H9 (cell line): ENCODE measurements at regions not wholly inside any gene's neighbourhood (a gene's known extent, or its start where the extent isn't known, plus 50 kb on each side); places are given as distances from the start of the nearest gene placed in this dataset.

ENCODE experiments used
- DNase-seq: peaks from one replicate; pipeline ENCODE4 v3.0.0-alpha.2; 2017
- H2AFZ ChIP-seq: one replicate; pipeline ENCODE4 v1.6.1; 2013; ENCODE audit warnings: mild to moderate bottlenecking, low read length, control low read depth, moderate library complexity
- H2AK5ac ChIP-seq: 2 replicates; pipeline ENCODE4 v1.6.1; 2013; ENCODE audit warnings: low read length, control low read depth, mixed read lengths; ENCODE audit not compliant: insufficient read length
- H2BK120ac ChIP-seq: one replicate; pipeline ENCODE4 v1.6.1; 2013; ENCODE audit warnings: low read depth, mild to moderate bottlenecking, low read length, control low read depth, inconsistent platforms; ENCODE audit not compliant: poor library complexity, severe bottlenecking
- H2BK12ac ChIP-seq: 2 replicates; pipeline ENCODE4 v1.6.1; 2013; ENCODE audit warnings: low read length, control low read depth, mixed read lengths, low read depth; ENCODE audit not compliant: insufficient read length
- H2BK15ac ChIP-seq: 2 replicates; pipeline ENCODE4 v1.6.1; 2013; ENCODE audit warnings: low read depth, low read length, control low read depth
- H2BK20ac ChIP-seq: one replicate; pipeline ENCODE4 v1.6.1; 2013; ENCODE audit warnings: low read depth, mild to moderate bottlenecking, low read length, control low read depth, inconsistent platforms; ENCODE audit not compliant: poor library complexity, severe bottlenecking
- H2BK5ac ChIP-seq: 2 replicates; pipeline ENCODE4 v1.6.1; 2013; ENCODE audit warnings: low read length, control low read depth, mixed read lengths; ENCODE audit not compliant: insufficient read length
- H3K14ac ChIP-seq: 2 replicates; pipeline ENCODE4 v1.6.1; 2013; ENCODE audit warnings: low read length, control low read depth; ENCODE audit not compliant: insufficient read depth
- H3K18ac ChIP-seq: 2 replicates; pipeline ENCODE4 v1.6.1; 2013; ENCODE audit warnings: low read depth, mild to moderate bottlenecking, mixed read lengths, low read length, control low read depth; ENCODE audit not compliant: insufficient read length
- H3K23ac ChIP-seq: 2 replicates; pipeline ENCODE4 v1.6.1; 2013; ENCODE audit warnings: low read length, control low read depth, mixed read lengths, low read depth; ENCODE audit not compliant: insufficient read length
- H3K23me2 ChIP-seq: 2 replicates; pipeline ENCODE4 v1.6.1; 2013; ENCODE audit warnings: low read depth, mild to moderate bottlenecking, mixed read lengths, low read length, control low read depth; ENCODE audit not compliant: insufficient read length, poor library complexity, severe bottlenecking
- H3K27ac ChIP-seq: 2 replicates; pipeline ENCODE4 v1.5.1; 2013; ENCODE audit warnings: low read length, control low read depth, mixed read lengths, low read depth; ENCODE audit not compliant: insufficient read length
- H3K27me3 ChIP-seq: 2 replicates; pipeline ENCODE4 v1.6.1; 2013; ENCODE audit warnings: low read length, control low read depth, inconsistent platforms; ENCODE audit not compliant: insufficient read depth
- H3K4ac ChIP-seq: 2 replicates; pipeline ENCODE4 v1.6.1; 2013; ENCODE audit warnings: low read depth, mild to moderate bottlenecking, control low read depth, inconsistent platforms, low read length, moderate library complexity
- H3K4me1 ChIP-seq: 2 replicates; pipeline ENCODE4 v1.6.1; 2013; ENCODE audit warnings: low read length, control low read depth, inconsistent platforms; ENCODE audit not compliant: insufficient read depth
- H3K4me2 ChIP-seq: 2 replicates; pipeline ENCODE4 v1.6.1; 2013; ENCODE audit warnings: low read length, control low read depth, mixed read lengths; ENCODE audit not compliant: insufficient read length, insufficient read depth
- H3K56ac ChIP-seq: 2 replicates; pipeline ENCODE4 v1.6.1; 2013; ENCODE audit warnings: low read depth, mild to moderate bottlenecking, mixed read lengths, low read length, control low read depth; ENCODE audit not compliant: insufficient read length
- H3K79me1 ChIP-seq: 2 replicates; pipeline ENCODE4 v1.6.1; 2013; ENCODE audit warnings: low read depth, mild to moderate bottlenecking, moderate library complexity, low read length, control low read depth, inconsistent platforms; ENCODE audit not compliant: insufficient read depth, poor library complexity, severe bottlenecking
- H3K79me2 ChIP-seq: 2 replicates; pipeline ENCODE4 v1.6.1; 2013; ENCODE audit warnings: low read length, control low read depth, inconsistent platforms; ENCODE audit not compliant: insufficient read depth
- H3K9ac ChIP-seq: 2 replicates; pipeline ENCODE4 v1.6.1; 2013; ENCODE audit warnings: low read length, control low read depth, mixed read lengths; ENCODE audit not compliant: insufficient read length; ENCODE audit errors: extremely low read depth
- H3K9me3 ChIP-seq: one replicate; pipeline ENCODE4 v1.6.1; 2013; ENCODE audit warnings: low read depth, low read length, inconsistent platforms; ENCODE audit not compliant: control insufficient read depth
- H3T11ph ChIP-seq: one replicate; pipeline ENCODE4 v1.6.1; 2013; ENCODE audit warnings: mild to moderate bottlenecking, low read length, control low read depth, inconsistent platforms
- H4K20me1 ChIP-seq: one replicate; pipeline ENCODE4 v1.6.1; 2013; ENCODE audit not compliant: control insufficient read depth, insufficient read length, insufficient read depth
- H4K5ac ChIP-seq: 2 replicates; pipeline ENCODE4 v1.6.1; 2013; ENCODE audit warnings: low read depth, mild to moderate bottlenecking, mixed read lengths, low read length, control low read depth; ENCODE audit not compliant: insufficient read length
- H4K8ac ChIP-seq: replicated peaks from 2 replicates; pipeline ENCODE4 v1.6.1; 2013; ENCODE audit warnings: low read length, control low read depth, mixed read lengths, low read depth; ENCODE audit not compliant: insufficient read length
- H4K91ac ChIP-seq: 2 replicates; pipeline ENCODE4 v1.6.1; 2013; ENCODE audit warnings: low read depth, mild to moderate bottlenecking, moderate library complexity, mixed read lengths, low read length, control low read depth; ENCODE audit not compliant: insufficient read length
- H3K27ac Mint-ChIP-seq, 3 experiments: 2 replicates in 2 of 3; 3 replicates in 1 of 3; pipeline ENCODE4 v1.8.0; 2020 to 2021; ENCODE audit warnings: mixed read lengths in 3 of 3, mild to moderate bottlenecking in 1 of 3, moderate library complexity in 1 of 3
- H3K27me3 Mint-ChIP-seq: 2 replicates; pipeline ENCODE4 v1.8.0; 2021; ENCODE audit warnings: low read depth, mild to moderate bottlenecking, moderate library complexity, mixed read lengths
- H3K36me3 Mint-ChIP-seq, 3 experiments: 2 replicates in 2 of 3; 3 replicates in 1 of 3; pipeline ENCODE4 v1.8.0; 2020 to 2021; ENCODE audit warnings: low read depth in 3 of 3, mixed read lengths in 3 of 3; ENCODE audit not compliant: insufficient read depth in 1 of 3
- H3K4me1 Mint-ChIP-seq, 2 experiments: 2 replicates each; pipeline ENCODE4 v1.8.0; 2020; ENCODE audit warnings: mixed read lengths in 2 of 2
- H3K4me3 Mint-ChIP-seq, 2 experiments: 2 replicates in 1 of 2; 3 replicates in 1 of 2; pipeline ENCODE4 v1.8.0; 2020 to 2021; ENCODE audit warnings: mild to moderate bottlenecking in 2 of 2, mixed read lengths in 2 of 2, moderate library complexity in 1 of 2
- H3K9me3 Mint-ChIP-seq, 2 experiments: 2 replicates in 1 of 2; 3 replicates in 1 of 2; pipeline ENCODE4 v1.8.0; 2020; ENCODE audit warnings: mild to moderate bottlenecking in 2 of 2, mixed read lengths in 2 of 2, moderate library complexity in 1 of 2
- CTCF ChIP-seq: fragments of 200-600 bp; sonication (generic); conservative IDR thresholded peaks from 3 replicates; pipeline ENCODE4 v1.8.0; 2021; ENCODE audit warnings: antibody characterized with exemption, mild to moderate bottlenecking
- WGBS: extraction: QIAGEN DNeasy Blood & Tissue Kit; methylation state at CpG from one replicate; pipeline ENCODE4 v1.1.7; 2013; ENCODE audit warnings: missing lambda C conversion rate, low lambda C conversion rate, mixed read lengths; ENCODE audit not compliant: insufficient read length; ENCODE audit errors: extremely low coverage; 5-methylcytosine and 5-hydroxymethylcytosine counted together

GRCh38 chr1:218659911-218660677 lies 315.0 kb downstream of the TGFB2 start:
- Histone ChIP-seq H3K4ac (no peak overlapping the region), H3K27ac (no peak overlapping the region)

More at GRCh38 chr1:218659911-218660677, 315.0 kb downstream of the TGFB2 start:
- no peaks in the 10 kb centered on the region for H3K27me3 ChIP-seq
- Mint-ChIP-seq H3K4me1 (no peaks in the 10 kb centered on the region; a peak in 1 of 4 replicates), H3K27me3 (no peaks in the 10 kb centered on the region), H3K9me3 (no peaks in the 10 kb centered on the region), H3K36me3 (no peaks in the 10 kb centered on the region), H3K4me3 (no peak overlapping the region), H3K27ac (no peak overlapping the region)
- H2BK5ac ChIP-seq: no peak overlapping the region
- H3K4me2 ChIP-seq: no peak overlapping the region
- no CpG with 5 or more reads among the region's 2 CpGs for WGBS
- no peaks in the 10 kb centered on the region for H4K20me1 ChIP-seq
- no peak overlapping the region for H2AK5ac ChIP-seq
- no peak overlapping the region for H3K14ac ChIP-seq
- no peak overlapping the region for H2BK12ac ChIP-seq
- H3K23me2 ChIP-seq: no peaks in the 10 kb centered on the region
- H3K9ac ChIP-seq: no peak overlapping the region
- no peak overlapping the region for H2BK20ac ChIP-seq
- no peaks in the 10 kb centered on the region for H3K79me1 ChIP-seq
- no peak overlapping the region for H2BK15ac ChIP-seq
- no peak for TF ChIP-seq CTCF
- no peak overlapping the region for H3K56ac ChIP-seq
- no peak overlapping the region for H3T11ph ChIP-seq
- H3K18ac ChIP-seq: no peak overlapping the region
- H3K4me1 ChIP-seq: no peaks in the 10 kb centered on the region
- no peaks in the 10 kb centered on the region for H3K79me2 ChIP-seq
- no peak overlapping the region for H4K91ac ChIP-seq
- no peak for DNase-seq
- H4K8ac ChIP-seq: no peak overlapping the region
- H3K23ac ChIP-seq: no peak overlapping the region
- H3K9me3 ChIP-seq: no peaks in the 10 kb centered on the region
- no peak overlapping the region for H4K5ac ChIP-seq
- no peak overlapping the region for H2BK120ac ChIP-seq
- no peak overlapping the region for H2AFZ ChIP-seq
